ENCODE measurements at regions not wholly inside any gene's neighbourhood (a gene's known extent, or its start where the extent isn't known, plus 50 kb on each side); places are given as distances from the start of the nearest gene placed in this dataset.

DNA sequence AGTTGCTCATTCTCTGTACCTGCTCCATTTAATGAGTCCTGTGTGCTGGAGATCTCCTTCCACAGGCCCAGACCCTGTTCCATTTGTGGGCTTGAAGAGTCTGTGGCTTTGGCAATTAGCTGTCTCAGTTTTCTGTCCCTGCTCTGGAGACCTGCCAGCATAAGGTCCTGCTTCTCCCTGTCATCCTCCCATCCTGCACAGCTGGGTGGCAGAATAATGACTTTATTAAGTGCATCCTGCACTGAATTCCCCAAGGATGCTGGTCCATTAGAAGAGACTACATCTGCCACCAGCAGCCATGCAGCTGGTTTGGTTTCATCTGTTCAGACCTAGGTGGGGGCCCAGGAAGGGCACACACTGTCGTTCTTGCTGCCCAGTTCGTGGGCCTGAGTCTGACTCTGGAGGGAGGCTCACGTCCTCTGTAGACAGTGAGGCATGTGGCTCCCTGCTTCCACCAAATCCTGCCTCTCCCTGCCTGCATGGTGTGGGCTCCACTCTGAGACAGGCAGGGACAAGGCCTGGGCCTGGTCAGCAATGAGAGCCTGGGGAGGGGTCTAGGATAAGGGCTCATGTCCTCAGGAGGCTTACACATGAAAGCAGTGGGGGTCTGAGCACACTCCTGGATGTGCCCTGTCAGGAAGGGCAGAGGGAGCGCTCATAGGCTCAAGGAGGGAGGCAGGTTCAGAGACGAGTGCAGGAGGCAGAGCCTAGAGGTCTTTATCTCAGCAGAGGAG lies 78.4 kb upstream of the PRR23E start (continued):
- TF ChIP-seq, protein P1, sequence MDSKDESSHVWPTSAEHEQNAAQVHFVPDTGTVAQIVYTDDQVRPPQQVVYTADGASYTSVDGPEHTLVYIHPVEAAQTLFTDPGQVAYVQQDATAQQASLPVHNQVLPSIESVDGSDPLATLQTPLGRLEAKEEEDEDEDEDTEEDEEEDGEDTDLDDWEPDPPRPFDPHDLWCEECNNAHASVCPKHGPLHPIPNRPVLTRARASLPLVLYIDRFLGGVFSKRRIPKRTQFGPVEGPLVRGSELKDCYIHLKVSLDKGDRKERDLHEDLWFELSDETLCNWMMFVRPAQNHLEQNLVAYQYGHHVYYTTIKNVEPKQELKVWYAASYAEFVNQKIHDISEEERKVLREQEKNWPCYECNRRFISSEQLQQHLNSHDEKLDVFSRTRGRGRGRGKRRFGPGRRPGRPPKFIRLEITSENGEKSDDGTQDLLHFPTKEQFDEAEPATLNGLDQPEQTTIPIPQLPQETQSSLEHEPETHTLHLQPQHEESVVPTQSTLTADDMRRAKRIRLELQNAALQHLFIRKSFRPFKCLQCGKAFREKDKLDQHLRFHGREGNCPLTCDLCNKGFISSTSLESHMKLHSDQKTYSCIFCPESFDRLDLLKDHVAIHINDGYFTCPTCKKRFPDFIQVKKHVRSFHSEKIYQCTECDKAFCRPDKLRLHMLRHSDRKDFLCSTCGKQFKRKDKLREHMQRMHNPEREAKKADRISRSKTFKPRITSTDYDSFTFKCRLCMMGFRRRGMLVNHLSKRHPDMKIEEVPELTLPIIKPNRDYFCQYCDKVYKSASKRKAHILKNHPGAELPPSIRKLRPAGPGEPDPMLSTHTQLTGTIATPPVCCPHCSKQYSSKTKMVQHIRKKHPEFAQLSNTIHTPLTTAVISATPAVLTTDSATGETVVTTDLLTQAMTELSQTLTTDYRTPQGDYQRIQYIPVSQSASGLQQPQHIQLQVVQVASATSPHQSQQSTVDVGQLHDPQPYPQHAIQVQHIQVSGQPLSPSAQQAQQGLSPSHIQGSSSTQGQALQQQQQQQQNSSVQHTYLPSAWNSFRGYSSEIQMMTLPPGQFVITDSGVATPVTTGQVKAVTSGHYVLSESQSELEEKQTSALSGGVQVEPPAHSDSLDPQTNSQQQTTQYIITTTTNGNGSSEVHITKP (CRISPR knock-in tag; IDR thresholded peaks at IDR 0.05; ENCODE audit: low read depth) = no peak
- no peak for TF ChIP-seq ZNF598 (CRISPR knock-in tag; IDR thresholded peaks at IDR 0.05; ENCODE audit: borderline replicate concordance)
- no peak for TF ChIP-seq ZSCAN9 (CRISPR knock-in tag; IDR thresholded peaks at IDR 0.05; ENCODE audit: borderline replicate concordance)
- TF ChIP-seq KDM5B (CRISPR knock-in tag; IDR thresholded peaks at IDR 0.05; ENCODE audit: borderline replicate concordance) = no peak
- TF ChIP-seq ATRX (CRISPR knock-in tag; IDR thresholded peaks at IDR 0.05; ENCODE audit: borderline replicate concordance) = no peak

DNA sequence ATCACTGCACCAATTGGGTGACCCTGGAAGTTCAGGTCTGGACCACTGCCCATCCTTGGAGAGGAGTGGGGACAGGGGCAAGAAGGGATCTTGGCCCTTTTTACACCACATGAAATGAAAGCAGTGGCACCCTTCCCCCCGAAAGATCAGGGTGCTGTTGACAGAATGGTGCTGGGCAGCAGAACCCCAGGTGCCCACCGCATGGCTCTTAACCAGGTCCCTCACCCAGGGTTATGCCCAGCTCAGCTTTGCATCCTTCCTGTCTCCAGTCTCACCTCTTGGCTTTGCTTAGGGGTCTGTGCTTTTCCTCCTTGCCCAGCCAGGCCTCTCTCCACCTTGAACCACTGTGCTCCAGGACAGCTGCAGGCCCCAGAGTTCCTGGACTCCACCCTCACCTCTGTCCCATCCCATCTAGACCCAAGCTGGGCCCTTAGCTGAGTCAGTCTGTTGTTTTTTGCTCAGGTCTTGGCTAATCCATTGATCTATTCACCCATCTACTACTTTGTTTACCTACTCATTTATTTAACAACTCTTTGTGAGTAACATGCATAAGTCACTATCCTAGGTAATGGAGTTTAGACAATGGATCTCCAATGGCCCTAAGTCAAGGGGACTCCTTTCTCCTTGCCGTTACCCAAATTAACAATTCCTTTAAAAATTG lies 77.1 kb upstream of the PRR23E start:
- peaks cover 19% of the 10 kb centered on the region for H3K9me3 ChIP-seq (ENCODE audit: low read length)
- no peaks in the 10 kb centered on the region for H3K79me2 ChIP-seq (ENCODE audit: insufficient read depth, low read length)
- H4K20me1 ChIP-seq (ENCODE audit: insufficient read depth, low read length) = peaks cover 3% of the 10 kb centered on the region; the same call in 1 of the 2 replicates
- no peak overlapping the region for H3K9ac ChIP-seq (ENCODE audit: insufficient read depth, low read depth, low read length)
- H3K4me1 ChIP-seq (ENCODE audit: insufficient read depth, low read length) = peaks cover 44% of the 10 kb centered on the region
- H3K36me3 ChIP-seq (replicated peaks in 1 of 2; ENCODE audit: control insufficient read depth in 1 of 2, insufficient read depth in 2 of 2, low read length in 2 of 2) = no peaks in the 10 kb centered on the region
- ChIA-PET CTCF (ENCODE audit: low intra/inter-chr PET ratio, low total read pairs) (no interaction called here), POLR2A (no interaction called here)
- BruUV-seq (replicated peaks) = no TSS peak
- intact Hi-C loops (cut with micrococcal nuclease; ENCODE audit: unreplicated experiment) = no loop called here
- H2AFZ ChIP-seq (ENCODE audit: low read length) = no peak overlapping the region
- WGBS (ENCODE audit: low lambda C conversion rate) = 90% methylated on average over 1 of the region's 3 CpGs
- peak; percentile 50 for DNase-seq (ENCODE audit: low spot score)
- ATAC-seq = peak; percentile 31; the same call in 1 of the 3 replicates
- no peak overlapping the region for H3K4me3 ChIP-seq (replicated peaks in 1 of 3; ENCODE audit: insufficient read depth in 1 of 3, low read depth in 2 of 3, low read length in 3 of 3)
- H3K27me3 ChIP-seq (ENCODE audit: control insufficient read depth in 1 of 2, insufficient read depth in 2 of 2, low read length in 2 of 2) = peaks cover 2 to 37% of the 10 kb centered on the region in 2 experiments; a peak in 3 of 5 replicates
- H3K27ac ChIP-seq (ENCODE audit: extremely low read length, insufficient read depth, low read length) = no peak overlapping the region
- in situ Hi-C loops (cut with HindIII; ENCODE audit: extremely low pct_ligation_motif_present, low pct_unique_long_range_greater_than_20kb) = no loop called here
- no peak for FAIRE-seq
- H3K4me2 ChIP-seq (ENCODE audit: low read depth, low read length) = no peak overlapping the region
- TF ChIP-seq ZNF644 (CRISPR knock-in tag; IDR thresholded peaks at IDR 0.05; ENCODE audit: low read depth) (0 out of 2 replicates have a peak, but pooled peaks have one; percentile 11), GATA4 (IDR thresholded peaks at IDR 0.05; ENCODE audit: borderline replicate concordance, low read depth) (no peak), GATAD2A (CRISPR knock-in tag; IDR thresholded peaks at IDR 0.05) (peak; percentile 44; the same call in 1 of the 2 replicates), RARA (CRISPR knock-in tag; IDR thresholded peaks at IDR 0.05) (0 out of 2 replicates have a peak, but pooled peaks have one; percentile 19), FOXA3 (CRISPR knock-in tag; IDR thresholded peaks at IDR 0.05) (peak; percentile 67), ZNF589 (CRISPR knock-in tag; conservative IDR thresholded peaks at IDR 0.05) (no peak), HHEX (CRISPR knock-in tag; IDR thresholded peaks at IDR 0.05) (0 out of 2 replicates have a peak, but pooled peaks have one; percentile 41), SOX5 (CRISPR knock-in tag; IDR thresholded peaks at IDR 0.05; ENCODE audit: borderline replicate concordance) (peak; percentile 55; the same call in 1 of the 2 replicates), FOXP1 (IDR thresholded peaks at IDR 0.05) (no peak), FOXP1 (CRISPR knock-in tag; IDR thresholded peaks at IDR 0.05) (peak; percentile 33; the same call in 1 of the 2 replicates), DBP (CRISPR knock-in tag; IDR thresholded peaks at IDR 0.05; ENCODE audit: not compliant biosample characterization) (no peak), ZBTB7B (CRISPR knock-in tag; IDR thresholded peaks at IDR 0.05) (no peak), HMG20B (CRISPR knock-in tag; conservative IDR thresholded peaks at IDR 0.05) (no peak), TBP (CRISPR knock-in tag; IDR thresholded peaks at IDR 0.05) (no peak), BCL6 (CRISPR knock-in tag; IDR thresholded peaks at IDR 0.05) (peak; percentile 17; the same call in 1 of the 2 replicates), FOSL2 (CRISPR knock-in tag; IDR thresholded peaks at IDR 0.05) (peak; percentile 90), HMG20A (CRISPR knock-in tag; IDR thresholded peaks at IDR 0.05; ENCODE audit: borderline replicate concordance) (0 out of 2 replicates have a peak, but pooled peaks have one; percentile 35)
